Stimulated activated naive CD4-positive, alpha-beta T cell treated with Interleukin-2 at 50 U/mL for 16 hours (primary cell): ENCODE measurements at regions not wholly inside any gene's neighbourhood (a gene's known extent, or its start where the extent isn't known, plus 50 kb on each side); places are given as distances from the start of the nearest gene placed in this dataset.
"Not testable (repeated sequence)": the region's sequence is repeated elsewhere in the genome, so short reads cannot be mapped to it uniquely, and the experiment has no call there.

ENCODE experiments used
- DNase-seq: peaks from one replicate; lab custom pipeline; 2025; lab: John Stamatoyannopoulos, UW

DNA sequence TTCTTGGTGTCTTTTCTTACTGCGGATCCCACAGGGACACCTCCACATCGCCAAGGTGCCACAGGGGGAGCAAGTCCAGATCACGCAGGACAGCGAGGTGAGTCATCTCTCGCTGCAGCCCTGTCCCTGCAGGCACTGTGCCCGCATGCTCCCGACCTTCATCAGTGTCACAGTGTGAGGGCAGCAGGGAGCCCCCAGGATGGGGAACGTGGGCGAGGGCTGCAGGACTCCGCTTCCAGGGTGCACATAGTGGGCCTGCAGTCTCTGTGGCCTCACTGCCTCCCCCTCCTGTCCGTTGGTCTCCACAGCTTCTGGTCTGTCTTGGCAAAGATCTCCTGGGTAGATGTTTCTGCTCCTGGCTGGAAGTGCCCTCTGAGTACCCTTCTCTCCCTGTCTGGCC lies 78.0 kb downstream of the NPIPB11 start:
- not testable (repeated sequence) for DNase-seq

DNA sequence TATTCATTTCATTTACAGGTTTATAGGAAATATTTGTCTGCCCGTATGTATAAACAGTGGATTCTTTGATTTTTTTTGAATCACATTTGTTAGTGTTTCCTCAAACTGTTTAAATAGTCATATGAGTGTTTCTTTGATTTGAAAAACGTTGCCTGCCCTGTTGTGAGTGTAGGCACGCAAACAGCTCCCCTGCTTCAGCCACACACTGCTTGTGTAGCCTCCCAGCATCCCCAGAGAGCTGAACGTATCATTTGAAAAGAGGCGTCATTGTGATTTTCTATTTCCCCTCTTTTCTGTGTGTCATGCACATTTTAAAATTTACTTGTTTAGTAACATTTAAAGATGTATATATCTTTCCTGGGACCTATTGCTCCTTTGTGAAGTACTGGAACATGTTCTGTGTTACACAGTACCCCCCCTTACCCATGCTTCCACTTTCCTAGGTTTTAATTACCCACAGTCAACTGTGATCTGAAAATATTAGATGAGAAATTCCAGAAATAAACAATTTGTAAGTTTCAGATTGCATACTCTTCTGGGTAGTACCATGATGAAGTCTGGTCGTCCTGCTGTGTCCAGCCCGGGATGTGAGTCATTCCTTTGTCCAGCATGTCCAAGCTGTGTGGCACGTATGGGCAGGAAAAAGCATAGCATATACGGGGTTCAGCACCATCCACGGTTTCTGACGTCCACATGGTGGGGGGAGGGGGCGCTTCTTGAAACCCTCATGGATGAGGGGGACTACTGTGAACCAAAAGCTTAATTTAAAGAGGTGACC lies 78.7 kb downstream of the NPIPB11 start:
- DNase-seq, result not testable (repeated sequence)

DNA sequence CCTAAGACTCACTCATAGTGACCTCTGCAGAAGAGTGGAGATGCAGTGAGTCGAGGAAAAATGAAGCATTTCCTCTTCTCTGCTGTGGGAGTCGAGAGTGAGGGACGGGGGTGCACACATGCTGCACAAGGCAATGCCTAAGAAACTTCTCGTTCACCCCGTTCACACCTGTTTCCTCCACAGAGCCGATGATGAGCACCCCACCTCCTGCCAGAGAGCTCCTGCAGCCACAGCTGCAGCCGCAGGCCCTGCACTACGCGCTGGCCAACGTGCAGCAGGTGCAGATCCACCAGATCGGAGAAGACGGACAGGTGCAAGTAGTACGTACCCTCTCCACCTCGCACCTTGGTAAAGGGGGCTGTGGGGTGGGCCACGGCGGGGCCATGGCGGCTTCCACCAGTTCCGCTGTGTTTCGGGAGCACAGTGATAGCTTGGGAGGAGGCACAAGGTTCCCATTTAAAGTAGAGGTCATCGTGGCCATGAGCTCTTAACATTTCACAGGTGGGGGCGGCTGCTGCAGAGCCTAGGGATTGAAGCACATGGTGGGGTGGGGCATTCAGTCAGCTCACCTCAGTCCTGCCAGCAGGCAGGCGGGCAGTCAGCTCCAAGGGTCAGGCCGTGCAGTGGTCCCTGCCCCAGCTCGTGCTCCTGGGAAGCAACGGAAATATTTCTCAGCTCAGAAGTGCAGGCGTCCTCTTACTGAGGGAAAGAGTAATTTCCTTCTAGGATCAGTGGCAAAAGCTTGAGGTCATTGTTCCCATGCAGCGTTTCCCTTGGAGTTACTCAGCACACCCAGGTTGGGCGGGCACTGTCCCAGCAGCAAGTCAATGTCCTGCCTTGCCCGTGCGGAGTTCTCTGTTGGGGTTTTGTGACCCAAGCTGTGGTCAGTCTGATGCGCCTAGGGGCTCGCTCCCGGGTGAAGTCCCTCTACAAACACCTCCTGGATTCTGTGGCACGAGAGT lies 80.1 kb downstream of the NPIPB11 start:
- not testable (repeated sequence) for DNase-seq

GRCh38 chr16:29323725-29324124 lies 82.8 kb downstream of the NPIPB11 start:
- not testable (repeated sequence) for DNase-seq

GRCh38 chr16:29321585-29321984 lies 84.9 kb downstream of the NPIPB11 start:
- DNase-seq, result no peak

DNA sequence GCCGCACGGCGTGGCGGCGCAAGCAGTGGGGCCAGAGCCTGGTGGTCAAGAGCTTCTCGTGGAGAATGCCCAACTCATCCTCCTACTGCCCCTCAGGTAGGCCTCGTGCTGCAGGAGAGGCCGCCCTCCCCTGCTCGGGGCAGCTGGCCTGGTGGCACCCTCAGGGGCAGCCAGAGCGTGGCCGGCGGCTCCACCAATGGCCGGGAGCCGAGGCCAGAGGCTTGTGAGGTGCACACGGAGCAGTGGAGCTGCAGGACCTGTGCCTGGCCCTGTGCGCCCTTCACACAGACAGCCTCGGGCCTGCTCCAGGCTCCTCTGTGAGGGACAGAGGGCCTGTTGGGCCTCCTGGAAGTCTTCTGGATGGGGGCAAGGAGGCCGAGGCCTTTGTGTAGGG lies 85.5 kb downstream of the NPIPB11 start:
- DNase-seq, result no peak

DNA sequence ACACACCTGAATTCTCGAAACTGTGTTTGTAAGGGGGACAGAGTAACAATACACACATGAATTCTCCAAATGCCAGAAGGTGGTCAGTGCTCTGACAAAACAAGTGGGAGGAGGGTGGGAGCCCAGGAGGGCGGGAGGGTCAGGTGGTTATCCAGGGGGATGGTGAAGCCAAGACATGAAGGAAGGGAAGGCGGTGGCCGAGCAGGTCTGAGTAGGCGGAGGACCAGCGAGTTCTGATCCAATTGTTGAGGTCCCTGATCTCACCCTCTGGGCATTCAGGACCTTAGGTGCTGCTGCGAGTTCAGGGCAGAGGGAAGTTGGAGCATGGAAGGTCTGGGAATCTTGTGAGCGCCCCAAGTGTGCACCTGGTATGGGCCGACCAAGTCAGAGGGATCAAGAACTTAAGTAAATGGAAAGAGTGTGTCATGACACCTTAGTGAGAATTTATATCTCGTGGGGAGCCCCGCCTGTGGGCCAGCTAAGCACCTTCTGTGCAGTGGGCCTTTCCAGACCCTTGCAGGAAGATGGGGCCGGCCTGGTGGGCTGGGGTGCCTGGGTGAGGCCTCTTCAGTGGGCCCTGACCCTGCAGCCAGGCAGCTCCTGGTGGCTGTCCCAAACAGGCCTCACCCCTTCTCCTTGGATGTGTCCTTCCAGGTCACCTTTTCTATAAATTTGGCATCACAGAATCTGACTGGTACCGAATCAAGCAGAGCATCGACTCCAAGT lies 86.1 kb downstream of the NPIPB11 start:
- DNase-seq, result no peak

DNA sequence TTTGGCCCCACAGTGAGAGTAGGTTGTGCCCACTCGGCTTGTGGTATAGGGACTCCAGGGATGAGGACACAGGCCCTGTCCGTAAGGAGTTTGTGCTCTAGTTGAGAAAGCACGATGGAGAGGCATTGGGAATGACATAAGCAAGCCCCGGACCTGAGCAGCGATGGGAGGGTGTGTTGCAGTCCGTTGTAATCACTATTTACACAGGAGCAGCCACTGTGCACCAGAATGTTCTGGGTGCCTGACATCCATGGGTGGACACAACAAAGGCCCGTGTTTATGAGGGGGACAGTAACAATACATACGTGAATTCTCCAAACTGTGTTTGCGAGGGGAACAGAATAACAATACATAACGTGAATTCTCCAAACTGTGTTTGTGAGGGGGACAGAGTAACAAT lies 86.8 kb downstream of the NPIPB11 start:
- DNase-seq, result no peak

DNA sequence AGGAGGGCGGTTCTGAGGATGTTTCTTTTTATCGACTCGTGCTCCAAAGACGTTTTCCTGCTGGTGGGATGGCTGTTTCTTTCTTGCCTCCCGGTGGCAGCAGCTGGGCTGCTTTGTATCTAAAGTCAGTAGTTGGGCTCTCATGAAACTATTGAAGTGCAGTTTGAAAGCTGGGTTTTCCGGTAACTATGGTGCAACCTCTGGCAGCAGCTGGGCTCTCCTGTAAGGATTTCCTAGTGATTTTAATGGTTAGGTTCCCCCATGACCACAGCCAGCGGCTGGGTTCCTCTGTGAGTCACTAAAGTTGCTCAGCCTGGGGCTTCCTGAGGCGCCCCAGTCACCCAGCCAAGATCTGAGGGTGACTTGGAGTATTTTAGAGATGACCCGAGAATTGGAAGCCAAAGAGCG lies 87.9 kb downstream of the NPIPB11 start:
- not testable (repeated sequence) for DNase-seq

DNA sequence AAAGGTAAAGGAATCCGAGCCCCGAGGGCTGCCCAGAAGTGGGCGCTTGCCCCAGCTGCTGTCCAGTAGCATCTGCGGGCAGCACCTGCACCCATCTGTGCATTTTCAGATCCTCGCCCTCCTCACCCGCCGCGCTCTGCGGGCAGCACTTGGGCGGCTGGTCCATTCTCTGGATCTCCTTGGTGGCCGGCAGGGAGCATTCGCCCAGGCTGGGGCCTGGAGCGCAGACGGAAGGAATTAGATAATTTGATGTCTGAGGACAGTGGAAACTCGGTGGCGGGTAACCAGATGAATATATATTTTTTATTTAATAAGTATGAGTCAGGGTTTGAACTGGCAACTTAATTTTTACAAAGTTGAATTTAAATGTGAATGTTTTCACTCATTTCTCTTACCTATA lies 88.5 kb downstream of the NPIPB11 start:
- no peak for DNase-seq

GRCh38 chr16:29317269-29317668 lies 89.2 kb downstream of the NPIPB11 start:
- DNase-seq, result no peak

DNA sequence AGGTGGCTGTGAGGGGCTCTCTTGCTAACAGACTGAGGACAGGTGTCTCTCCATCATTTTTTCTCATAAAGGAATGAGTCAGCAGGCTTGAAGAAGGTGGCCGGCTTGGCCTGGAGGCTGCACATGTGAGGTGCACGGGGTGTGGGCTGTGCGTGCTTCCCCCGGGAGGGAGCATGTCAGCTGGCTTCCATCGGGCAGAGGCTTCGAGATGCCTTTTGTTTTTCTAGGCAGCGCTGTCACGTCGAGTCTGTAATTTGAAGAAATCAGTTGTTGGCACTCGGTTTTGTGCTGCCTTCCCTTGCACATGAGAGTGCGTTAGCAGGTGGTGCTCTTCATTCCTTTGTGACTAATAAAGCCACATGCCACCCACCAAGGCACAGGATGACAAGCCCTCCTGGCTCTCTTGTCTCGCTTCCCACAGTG lies 89.7 kb downstream of the NPIPB11 start:
- no peak for DNase-seq

DNA sequence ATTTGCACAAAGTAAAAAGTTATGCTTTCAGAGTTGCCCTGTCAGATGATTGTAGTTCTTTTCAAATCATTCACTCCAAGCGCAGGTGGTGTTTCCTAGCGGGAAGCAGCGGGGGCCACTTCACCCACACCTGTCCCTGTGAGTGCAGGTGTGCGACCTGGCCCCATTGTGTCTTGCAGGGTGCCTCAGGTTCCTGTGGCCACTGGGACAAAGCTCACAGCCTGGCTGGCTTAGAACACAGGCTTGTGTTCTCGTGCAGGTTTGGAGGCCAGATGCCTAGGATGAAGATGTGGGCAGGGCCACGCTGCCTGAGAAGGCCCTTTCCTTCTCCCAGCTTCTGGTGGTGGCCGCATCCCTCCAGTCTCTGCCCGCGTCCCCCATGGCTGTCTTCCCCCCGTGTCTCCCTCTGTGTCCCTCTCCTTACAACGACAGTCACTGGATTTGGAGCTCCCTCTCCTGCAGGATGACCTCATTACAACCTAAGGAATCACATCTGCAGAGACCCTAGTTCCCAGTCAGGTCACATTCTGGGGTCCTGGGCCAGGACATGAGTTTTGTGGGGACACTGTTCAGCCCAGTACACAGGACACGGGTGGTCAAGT lies 90.5 kb downstream of the NPIPB11 start:
- no peak for DNase-seq

- DNase-seq, result no peak
Observed at GRCh38 chr16:29315046-29315445, 91.5 kb downstream of the NPIPB11 start.

GRCh38 chr16:29314292-29314934 lies 92.1 kb downstream of the NPIPB11 start:
- DNase-seq, result no peak

GRCh38 chr16:29313559-29314048 lies 92.9 kb downstream of the NPIPB11 start:
- no peak for DNase-seq

DNA sequence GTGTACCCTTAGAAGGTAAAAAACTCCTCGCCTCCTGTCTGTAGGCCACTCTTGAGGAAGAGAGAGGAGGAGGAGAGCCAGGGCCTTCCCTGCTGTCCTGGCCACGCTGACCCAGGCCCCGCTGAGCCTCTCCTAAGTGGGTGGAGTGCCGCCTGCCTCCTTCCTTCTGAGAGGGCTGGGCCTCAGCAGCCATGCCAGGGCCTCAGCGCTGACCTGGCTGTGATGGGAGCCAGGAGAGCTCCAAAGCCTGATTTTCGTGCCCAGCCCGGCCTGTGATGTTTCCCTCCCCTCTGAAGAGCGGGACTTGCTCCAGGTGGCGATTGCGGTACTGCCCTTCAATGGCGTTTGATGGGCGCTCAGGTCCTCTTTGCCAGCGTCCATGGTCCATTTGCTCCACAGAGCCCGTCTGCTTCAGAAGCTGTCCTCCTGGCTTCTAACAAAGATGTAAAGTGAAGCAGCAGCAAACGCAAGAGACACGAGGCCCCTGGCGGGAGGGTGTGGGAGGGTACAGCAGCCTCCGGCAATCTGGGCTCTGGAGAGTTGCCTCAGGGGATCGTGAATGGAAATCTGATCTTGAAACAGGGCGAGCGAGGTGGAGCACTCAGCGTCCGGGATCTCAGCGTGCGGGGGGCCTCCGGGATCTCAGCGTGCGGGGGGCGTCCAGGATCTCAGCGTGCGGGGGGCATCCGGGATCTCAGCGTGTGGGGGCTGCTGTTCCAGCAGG lies 93.5 kb downstream of the NPIPB11 start:
- DNase-seq, result no peak

DNA sequence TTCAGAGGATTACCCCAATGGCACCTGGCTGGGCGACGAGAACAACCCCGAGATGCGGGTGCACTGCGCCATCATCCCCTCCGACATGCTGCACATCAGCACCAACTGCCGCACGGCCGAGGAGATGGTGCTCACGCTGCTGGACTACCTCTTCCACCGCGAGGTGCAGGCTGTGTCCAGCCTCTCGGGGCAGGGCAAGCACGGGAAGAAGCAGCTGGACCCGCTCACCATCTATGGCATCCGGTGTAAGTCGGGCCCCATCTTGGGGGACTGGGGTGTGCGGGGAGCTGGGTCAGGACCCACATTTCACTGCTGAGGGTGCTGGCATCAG lies 94.2 kb downstream of the NPIPB11 start:
- DNase-seq, result not testable (repeated sequence)

DNA sequence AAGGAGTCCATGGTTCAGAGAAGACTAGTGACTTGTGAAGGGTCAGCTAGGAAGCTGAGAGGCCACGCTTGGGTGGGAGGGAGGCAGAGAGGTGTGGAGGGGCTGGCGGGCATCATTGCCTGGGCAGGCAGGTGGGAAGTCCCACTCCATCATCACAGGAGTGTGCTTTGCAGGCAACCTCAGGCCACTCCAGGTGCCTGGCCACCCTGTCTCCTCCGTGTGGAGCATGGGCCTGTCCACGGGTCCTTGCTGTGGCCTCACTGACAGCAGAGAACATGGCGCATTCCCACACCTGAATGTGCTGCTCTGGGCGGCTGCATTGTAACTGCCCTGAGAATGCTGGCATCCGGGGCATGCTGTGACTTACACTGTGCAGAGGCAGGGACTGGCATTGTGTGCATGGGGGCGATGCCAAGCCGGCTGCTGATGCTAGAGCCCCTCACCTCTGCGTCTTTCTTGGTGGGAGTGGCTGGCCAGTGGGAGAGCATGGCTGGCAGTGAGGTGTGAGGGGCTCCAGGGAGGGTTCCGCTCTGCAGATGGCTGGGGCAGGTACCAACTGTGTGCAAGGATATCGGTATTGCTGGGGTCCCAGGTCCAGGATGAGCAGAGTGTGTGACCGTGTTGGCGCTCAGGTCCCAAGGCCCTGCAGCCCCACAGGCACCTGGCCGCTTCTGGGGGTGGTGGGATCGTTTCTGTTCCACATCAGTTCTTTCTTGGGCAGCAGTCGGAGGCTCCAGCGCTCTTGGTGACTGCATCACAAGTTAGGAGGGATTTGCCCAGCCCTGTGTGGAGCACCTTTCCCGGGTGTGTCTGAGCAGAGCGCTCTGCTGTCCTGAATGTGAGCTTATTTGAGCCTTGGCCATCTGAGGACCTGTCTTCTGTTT lies 94.8 kb downstream of the NPIPB11 start:
- no peak for DNase-seq
